ENCODE measurements at regions not wholly inside any gene's neighbourhood (a gene's known extent, or its start where the extent isn't known, plus 50 kb on each side); places are given as distances from the start of the nearest gene placed in this dataset.

DNA sequence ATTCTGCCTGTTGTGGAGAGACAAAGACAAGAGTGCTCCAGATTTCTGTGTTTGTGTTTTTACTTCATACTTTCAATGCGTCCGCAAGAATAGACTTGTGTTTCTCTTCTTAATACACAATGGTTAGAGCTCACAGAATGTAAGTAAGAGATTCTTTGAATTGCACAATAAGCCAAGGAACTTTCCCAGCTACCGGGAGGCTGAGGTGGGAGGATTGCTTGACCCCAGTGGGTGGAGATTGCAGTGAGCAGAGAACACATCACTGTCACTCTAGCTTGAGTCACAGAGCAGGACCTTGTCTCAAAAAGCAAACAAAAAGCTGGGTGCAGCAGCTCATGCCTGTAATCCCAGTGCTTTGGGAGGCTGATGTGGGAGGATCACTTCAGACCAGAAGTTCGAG, 250.7 kb upstream of the MYO3A start:
- no peak overlapping the region for H3K27ac ChIP-seq
- TF ChIP-seq, protein P1, sequence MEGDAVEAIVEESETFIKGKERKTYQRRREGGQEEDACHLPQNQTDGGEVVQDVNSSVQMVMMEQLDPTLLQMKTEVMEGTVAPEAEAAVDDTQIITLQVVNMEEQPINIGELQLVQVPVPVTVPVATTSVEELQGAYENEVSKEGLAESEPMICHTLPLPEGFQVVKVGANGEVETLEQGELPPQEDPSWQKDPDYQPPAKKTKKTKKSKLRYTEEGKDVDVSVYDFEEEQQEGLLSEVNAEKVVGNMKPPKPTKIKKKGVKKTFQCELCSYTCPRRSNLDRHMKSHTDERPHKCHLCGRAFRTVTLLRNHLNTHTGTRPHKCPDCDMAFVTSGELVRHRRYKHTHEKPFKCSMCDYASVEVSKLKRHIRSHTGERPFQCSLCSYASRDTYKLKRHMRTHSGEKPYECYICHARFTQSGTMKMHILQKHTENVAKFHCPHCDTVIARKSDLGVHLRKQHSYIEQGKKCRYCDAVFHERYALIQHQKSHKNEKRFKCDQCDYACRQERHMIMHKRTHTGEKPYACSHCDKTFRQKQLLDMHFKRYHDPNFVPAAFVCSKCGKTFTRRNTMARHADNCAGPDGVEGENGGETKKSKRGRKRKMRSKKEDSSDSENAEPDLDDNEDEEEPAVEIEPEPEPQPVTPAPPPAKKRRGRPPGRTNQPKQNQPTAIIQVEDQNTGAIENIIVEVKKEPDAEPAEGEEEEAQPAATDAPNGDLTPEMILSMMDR (IDR thresholded peaks at IDR 0.05): no peak
- H3K4me3 ChIP-seq: no peak overlapping the region
- DNase-seq (ENCODE audit: low spot score): no peak

- Histone ChIP-seq H3K4me3 (no peak overlapping the region), H3K27ac (no peak overlapping the region)
- TF ChIP-seq, protein P1 (IDR thresholded peaks at IDR 0.05): no peak
- DNase-seq (ENCODE audit: low spot score): no peak
Observed at GRCh38 chr10:25687521-25687920, 246.5 kb upstream of the MYO3A start.

- TF ChIP-seq, protein P1 (IDR thresholded peaks at IDR 0.05): no peak
- Histone ChIP-seq H3K27ac (no peak overlapping the region), H3K4me3 (no peak overlapping the region)
- DNase-seq (ENCODE audit: low spot score): no peak
Observed at GRCh38 chr10:25689346-25690100, 244.5 kb upstream of the MYO3A start.

DNA sequence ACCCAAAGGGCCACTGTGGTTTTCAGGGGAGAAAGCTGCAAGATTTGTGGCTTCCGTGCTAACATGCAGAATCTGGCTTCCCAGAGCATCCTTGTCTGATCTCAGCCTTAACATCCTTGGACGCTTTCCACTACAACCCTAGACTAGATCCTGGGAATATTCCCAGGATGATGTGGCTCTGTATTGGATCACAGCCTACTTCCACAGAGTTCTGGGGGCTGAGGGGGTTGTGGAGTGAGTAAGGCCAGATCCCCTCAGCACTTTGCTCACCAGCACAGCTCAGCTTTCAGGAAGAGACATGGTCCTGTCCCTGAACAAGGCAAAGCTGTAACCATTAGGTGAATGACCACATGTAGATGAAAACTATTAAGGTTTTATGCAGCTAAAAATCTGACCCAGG, 241.3 kb upstream of the MYO3A start:
- TF ChIP-seq, protein P1 (IDR thresholded peaks at IDR 0.05): no peak
- H3K4me3 ChIP-seq: no peak overlapping the region
- no peak for DNase-seq (ENCODE audit: low spot score)
- H3K27ac ChIP-seq: no peak overlapping the region

DNA sequence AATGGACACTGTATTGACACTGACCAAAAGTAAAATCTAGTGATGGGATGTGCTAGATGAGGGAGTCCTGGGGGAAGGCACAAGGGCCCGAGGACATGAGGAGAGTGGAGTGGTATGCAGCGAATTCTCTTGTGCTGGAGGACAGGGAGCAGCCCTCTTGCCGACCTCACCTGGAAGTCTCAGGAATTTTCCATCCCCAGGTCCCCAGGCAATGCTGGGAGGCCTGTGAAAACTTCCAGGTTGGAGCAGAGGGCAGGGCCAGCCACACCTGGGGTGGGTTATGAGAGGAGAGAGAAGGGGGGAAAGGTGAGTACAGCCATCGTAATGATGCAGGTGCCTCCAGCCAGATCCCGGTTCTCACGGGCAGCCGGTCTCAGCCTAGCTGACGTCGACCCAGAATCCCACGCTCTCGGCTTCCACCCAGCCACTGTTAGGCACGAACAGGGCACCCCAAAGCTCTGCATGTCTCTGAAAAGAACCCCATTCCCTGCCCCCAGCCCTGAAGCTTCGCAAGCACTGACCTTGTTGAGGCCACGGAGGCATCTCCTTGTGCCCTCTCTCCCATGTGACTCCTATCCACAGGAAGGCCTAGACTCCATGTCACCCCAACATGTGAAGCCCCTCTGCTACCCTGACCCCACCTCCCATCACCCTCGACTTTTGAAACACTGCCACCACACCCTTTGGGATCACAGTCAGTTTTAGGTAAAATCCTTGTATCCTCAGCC, 239.7 kb upstream of the MYO3A start:
- H3K4me3 ChIP-seq: no peak overlapping the region
- TF ChIP-seq, protein P1 (IDR thresholded peaks at IDR 0.05): no peak
- no peak overlapping the region for H3K27ac ChIP-seq
- DNase-seq (ENCODE audit: low spot score): no peak

DNA sequence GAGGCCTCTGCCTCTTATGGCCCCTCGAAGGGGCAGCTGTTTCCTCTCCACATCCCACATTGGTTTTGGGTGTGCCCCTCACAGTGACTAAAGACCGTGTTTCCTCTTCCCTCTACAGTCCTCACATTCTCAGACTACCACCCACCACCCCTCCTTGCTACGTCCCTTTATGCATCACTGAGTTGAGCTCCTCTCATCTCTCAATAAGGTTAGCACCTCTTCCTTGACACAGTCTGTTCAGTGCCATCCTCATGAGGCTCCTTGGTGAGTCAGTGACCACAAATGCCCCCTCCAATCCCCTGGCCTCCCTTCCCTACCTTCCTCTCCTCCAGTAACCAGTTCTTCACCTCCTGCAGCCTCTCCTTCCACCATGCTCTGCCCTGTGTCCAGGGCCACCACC, 239.1 kb upstream of the MYO3A start:
- Histone ChIP-seq H3K27ac (no peak overlapping the region), H3K4me3 (no peak overlapping the region)
- DNase-seq (ENCODE audit: low spot score): no peak
- TF ChIP-seq, protein P1 (IDR thresholded peaks at IDR 0.05): no peak

DNA sequence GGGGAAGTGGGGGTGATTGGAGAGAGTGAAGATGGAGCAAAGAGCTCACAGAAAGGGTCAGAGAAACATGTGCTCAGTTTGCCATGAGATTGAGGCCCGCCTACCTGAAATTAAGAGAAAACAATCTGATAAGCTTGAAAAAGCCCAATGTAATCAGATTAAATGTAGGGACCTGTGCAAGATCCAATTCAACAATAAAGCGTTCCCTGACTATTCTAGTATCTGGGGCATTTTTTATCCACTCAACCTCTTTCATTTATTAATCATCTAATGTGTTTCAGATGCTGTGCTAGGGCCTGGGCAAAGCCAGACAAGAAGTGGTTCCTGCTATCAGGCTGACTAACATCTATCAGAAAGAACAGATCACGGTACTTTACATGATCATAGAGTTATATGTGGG, 238.4 kb upstream of the MYO3A start:
- TF ChIP-seq, protein P1 (IDR thresholded peaks at IDR 0.05): no peak
- DNase-seq (ENCODE audit: low spot score): no peak

More for the DNA sequence above, 238.4 kb upstream of the MYO3A start:
- Histone ChIP-seq H3K4me3 (no peak overlapping the region), H3K27ac (no peak overlapping the region)
